HEK293T (cell line): ENCODE measurements at regions not wholly inside any gene's neighbourhood (a gene's known extent, or its start where the extent isn't known, plus 50 kb on each side); places are given as distances from the start of the nearest gene placed in this dataset.

Experiments used
- L3MBTL2 ChIP-seq: fragments of 450-650 bp; conservative IDR thresholded peaks from 2 replicates; pipeline ENCODE4 v1.6.1; 2016; ENCODE audit warnings: mild to moderate bottlenecking
- TARDBP ChIP-seq: fragments of 450-650 bp; IDR thresholded peaks from 2 replicates; pipeline ENCODE4 v1.6.1; 2016

GRCh38 chr5:71880536-71880935 lies 161.5 kb downstream of the CARTPT start:
- TF ChIP-seq L3MBTL2 (no peak), TARDBP (no peak)
